Tibial nerve (tissue), 4 donors: ENCODE measurements at regions not wholly inside any gene's neighbourhood (a gene's known extent, or its start where the extent isn't known, plus 50 kb on each side); places are given as distances from the start of the nearest gene placed in this dataset.

Experiments used
- CTCF ChIP-seq, 5 experiments: fragments of 200-600 bp in 3 of 5; fragments of 450-650 bp in 2 of 5; sonication (generic) in 3 of 5; IDR thresholded peaks; one replicate each; pipeline ENCODE4 v1.5.1; 2016 to 2019; ENCODE audit warnings: antibody characterized with exemption in 5 of 5, mild to moderate bottlenecking in 3 of 5, moderate library complexity in 2 of 5
- EP300 ChIP-seq, 2 donors: sonication (generic); formaldehyde crosslinking; IDR thresholded peaks; one replicate each; pipeline ENCODE4 v1.6.1; 2017; ENCODE audit warnings: antibody characterized with exemption in 2 of 2, mild to moderate bottlenecking in 1 of 2
- POLR2A ChIP-seq, 2 donors: fragments of 450-650 bp; IDR thresholded peaks; one replicate each; pipeline ENCODE4 v1.6.1; 2017; ENCODE audit warnings: antibody characterized with exemption in 2 of 2, mild to moderate bottlenecking in 2 of 2, moderate library complexity in 2 of 2

- TF ChIP-seq EP300 (IDR thresholded peaks at IDR 0.05): no peak
- TF ChIP-seq POLR2A (IDR thresholded peaks at IDR 0.05): no peak
- TF ChIP-seq CTCF (IDR thresholded peaks at IDR 0.05): no peak
These were observed 325.1 kb downstream of the RNF144A start for GRCh38 chr2:7242189-7242867.
